MM.1S (cell line): ENCODE measurements at regions not wholly inside any gene's neighbourhood (a gene's known extent, or its start where the extent isn't known, plus 50 kb on each side); places are given as distances from the start of the nearest gene placed in this dataset.
"Not testable (repeated sequence)": the region's sequence is repeated elsewhere in the genome, so short reads cannot be mapped to it uniquely, and the experiment has no call there.

ENCODE experiments used
- EZH2 ChIP-seq: fragments of 300-600 bp; sonication (generic); optimal IDR thresholded peaks from 2 replicates; pipeline ENCODE3; 2017; ENCODE audit warnings: low read depth, mild to moderate bottlenecking, antibody characterized with exemption, low read length, mixed read lengths
- EZH2phosphoT487 ChIP-seq: fragments of 300-600 bp; sonication (generic); IDR thresholded peaks from 2 replicates; pipeline ENCODE4 v1.6.1; 2018; ENCODE audit warnings: antibody characterized with exemption, low read length
- TF ChIP-seq, protein P1 (sequence below): fragments of 300-600 bp; sonication (generic); IDR thresholded peaks from 2 replicates; pipeline ENCODE4 v1.5.1; 2016; ENCODE audit warnings: antibody characterized with exemption, low read length, mixed read lengths

DNA sequence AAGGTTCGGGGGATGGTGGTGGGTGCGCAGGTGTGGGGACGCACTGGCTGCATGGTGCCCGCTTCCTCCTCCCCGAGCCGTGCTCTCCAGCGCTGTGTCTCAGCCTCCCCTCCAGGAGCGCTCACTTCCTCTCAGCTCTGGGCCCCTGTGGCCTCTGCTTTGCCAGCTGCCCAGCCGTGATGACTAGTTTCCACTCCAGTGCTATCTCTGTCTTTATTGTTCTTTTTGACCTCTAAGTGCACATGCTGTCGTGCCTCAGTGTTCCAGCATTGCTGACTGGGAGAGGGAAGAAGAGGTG lies 71.0 kb downstream of the NPIPB11 start:
- TF ChIP-seq, protein P1, sequence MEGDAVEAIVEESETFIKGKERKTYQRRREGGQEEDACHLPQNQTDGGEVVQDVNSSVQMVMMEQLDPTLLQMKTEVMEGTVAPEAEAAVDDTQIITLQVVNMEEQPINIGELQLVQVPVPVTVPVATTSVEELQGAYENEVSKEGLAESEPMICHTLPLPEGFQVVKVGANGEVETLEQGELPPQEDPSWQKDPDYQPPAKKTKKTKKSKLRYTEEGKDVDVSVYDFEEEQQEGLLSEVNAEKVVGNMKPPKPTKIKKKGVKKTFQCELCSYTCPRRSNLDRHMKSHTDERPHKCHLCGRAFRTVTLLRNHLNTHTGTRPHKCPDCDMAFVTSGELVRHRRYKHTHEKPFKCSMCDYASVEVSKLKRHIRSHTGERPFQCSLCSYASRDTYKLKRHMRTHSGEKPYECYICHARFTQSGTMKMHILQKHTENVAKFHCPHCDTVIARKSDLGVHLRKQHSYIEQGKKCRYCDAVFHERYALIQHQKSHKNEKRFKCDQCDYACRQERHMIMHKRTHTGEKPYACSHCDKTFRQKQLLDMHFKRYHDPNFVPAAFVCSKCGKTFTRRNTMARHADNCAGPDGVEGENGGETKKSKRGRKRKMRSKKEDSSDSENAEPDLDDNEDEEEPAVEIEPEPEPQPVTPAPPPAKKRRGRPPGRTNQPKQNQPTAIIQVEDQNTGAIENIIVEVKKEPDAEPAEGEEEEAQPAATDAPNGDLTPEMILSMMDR = not testable (repeated sequence)
- not testable (repeated sequence) for TF ChIP-seq EZH2phosphoT487, EZH2
